ENCODE measurements at regions not wholly inside any gene's neighbourhood (a gene's known extent, or its start where the extent isn't known, plus 50 kb on each side); places are given as distances from the start of the nearest gene placed in this dataset.

DNA sequence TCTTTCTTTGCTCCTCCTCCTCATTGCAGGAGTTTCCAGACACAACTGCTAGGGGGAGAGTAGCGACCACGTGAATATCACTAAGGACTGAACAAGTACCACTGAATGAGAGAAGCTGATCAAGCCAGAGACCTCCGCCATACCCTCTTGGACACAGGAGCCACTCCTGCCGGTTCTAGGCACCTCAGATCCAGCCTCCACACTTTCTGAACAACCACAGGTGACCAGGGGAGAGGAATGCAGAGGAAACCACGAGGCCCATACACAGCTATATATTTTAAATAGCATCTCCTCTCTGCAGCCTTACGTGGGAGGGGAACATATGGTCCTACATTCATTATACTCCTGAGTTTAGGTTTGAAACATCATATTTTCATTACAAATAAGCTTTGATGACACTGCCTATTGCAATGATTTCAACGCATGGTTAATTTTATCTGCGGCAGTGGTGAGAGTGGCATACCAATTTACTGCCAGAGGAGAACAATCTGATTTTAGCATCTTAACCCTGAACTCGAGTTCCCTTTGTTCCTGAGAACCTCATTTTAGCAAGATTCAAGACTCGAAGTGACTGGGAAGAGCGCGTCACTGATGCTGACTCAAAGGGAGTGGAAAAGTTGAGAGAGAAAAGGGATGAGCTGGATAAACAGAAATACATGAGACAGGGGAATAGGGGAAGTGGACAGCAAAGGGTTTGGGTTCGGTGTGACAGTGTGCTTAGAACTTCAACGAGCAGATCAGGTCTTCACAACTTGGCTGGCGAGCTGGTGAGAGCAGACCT, 231.7 kb upstream of the PPARGC1A start:
- H3K4me3 ChIP-seq (ENCODE audit: low read depth, low read length): no peak overlapping the region
- DNase-seq (ENCODE audit: low read depth): no peak
- TF ChIP-seq, protein P1, sequence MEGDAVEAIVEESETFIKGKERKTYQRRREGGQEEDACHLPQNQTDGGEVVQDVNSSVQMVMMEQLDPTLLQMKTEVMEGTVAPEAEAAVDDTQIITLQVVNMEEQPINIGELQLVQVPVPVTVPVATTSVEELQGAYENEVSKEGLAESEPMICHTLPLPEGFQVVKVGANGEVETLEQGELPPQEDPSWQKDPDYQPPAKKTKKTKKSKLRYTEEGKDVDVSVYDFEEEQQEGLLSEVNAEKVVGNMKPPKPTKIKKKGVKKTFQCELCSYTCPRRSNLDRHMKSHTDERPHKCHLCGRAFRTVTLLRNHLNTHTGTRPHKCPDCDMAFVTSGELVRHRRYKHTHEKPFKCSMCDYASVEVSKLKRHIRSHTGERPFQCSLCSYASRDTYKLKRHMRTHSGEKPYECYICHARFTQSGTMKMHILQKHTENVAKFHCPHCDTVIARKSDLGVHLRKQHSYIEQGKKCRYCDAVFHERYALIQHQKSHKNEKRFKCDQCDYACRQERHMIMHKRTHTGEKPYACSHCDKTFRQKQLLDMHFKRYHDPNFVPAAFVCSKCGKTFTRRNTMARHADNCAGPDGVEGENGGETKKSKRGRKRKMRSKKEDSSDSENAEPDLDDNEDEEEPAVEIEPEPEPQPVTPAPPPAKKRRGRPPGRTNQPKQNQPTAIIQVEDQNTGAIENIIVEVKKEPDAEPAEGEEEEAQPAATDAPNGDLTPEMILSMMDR (IDR thresholded peaks at IDR 0.05; ENCODE audit: control insufficient read depth, extremely low read depth, insufficient read depth): no peak

DNA sequence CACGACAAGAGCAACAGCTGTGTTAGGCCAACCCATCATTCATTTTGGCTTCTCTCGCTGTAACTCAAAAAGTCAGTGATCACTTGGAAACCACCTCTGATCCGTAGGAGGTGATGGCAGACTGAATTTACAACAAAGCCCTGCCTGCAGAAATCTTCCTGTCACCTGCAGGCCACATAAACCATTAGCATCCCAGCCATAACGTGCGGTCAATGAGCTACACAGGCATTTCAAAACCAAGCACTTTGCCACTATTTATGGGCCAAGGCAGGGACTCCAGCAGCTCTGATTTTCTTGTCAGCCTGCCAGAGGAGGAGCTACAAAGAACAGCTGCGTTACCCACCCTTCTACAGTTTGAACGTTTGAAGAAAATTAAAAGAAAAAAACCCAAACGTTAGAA, 228.1 kb upstream of the PPARGC1A start:
- DNase-seq (ENCODE audit: low read depth): no peak
- TF ChIP-seq, protein P1 (IDR thresholded peaks at IDR 0.05; ENCODE audit: control insufficient read depth, extremely low read depth, insufficient read depth): no peak
- H3K4me3 ChIP-seq (ENCODE audit: low read depth, low read length): no peak overlapping the region

DNA sequence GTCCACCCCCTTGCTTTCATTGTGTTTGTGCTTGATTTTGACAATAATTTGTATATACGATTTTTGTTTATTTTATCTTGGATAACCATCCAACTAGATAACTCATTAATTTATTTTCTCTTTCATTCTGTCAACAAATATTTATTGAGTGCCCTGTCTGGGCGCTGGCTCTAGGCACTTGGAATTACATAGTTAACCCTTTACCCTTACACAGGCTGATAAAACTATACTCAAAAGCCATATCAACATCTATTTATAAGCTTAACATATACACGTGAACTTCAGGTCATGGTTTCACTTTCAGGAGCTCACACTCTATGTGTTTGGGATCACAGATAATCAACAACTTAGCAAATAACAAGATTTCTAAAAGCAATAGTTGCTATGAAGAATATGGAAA, 226.3 kb upstream of the PPARGC1A start:
- no peak overlapping the region for H3K4me3 ChIP-seq (ENCODE audit: low read depth, low read length)
- DNase-seq (ENCODE audit: low read depth): no peak
- TF ChIP-seq, protein P1 (IDR thresholded peaks at IDR 0.05; ENCODE audit: control insufficient read depth, extremely low read depth, insufficient read depth): no peak

DNA sequence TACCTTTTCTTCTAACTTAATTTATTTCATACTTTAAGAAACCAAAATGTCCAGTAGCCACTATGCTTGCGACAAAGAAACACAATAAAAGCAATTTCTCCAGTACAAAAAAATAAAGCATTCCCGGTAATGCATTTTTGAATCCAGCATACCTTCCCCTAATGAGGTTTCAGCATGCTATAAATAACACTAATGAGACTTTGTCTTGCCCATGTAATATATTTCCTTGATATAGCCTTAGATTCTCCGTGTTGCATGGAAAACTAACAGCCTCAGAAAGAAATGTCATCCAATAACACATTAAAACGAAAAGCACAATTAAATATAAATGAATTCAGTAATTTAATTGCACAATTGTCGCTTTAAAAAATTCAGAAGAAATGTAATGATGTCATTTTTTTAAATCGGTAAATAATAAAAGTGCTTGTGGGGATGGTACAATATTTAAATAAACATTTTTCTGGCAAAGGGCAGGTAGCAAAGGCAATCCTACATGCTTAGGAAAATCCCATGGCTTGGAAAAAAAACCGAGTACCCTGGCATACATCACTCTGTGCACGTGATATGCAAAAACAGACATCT, 225.2 kb upstream of the PPARGC1A start:
- no peak overlapping the region for H3K4me3 ChIP-seq (ENCODE audit: low read depth, low read length)
- DNase-seq (ENCODE audit: low read depth): no peak
- TF ChIP-seq, protein P1 (IDR thresholded peaks at IDR 0.05; ENCODE audit: control insufficient read depth, extremely low read depth, insufficient read depth): no peak

DNA sequence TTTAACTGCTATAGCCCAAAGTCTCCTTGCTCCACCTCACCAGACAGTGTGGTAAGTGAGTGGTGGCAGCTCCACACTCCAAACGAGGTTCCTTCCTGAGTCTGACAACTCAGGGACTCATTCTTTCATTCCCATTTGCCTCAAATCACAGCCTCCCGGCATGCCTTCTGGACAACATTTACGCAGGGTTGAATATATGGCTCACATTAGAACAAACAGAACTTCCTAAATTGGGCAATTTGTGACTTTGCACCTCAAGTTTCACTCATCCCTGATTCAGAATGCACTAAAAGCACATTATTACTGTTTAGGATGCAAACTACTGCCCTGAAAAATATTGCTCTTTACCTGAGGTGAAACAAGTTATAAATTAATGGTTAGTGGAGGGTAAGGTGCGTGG, 224.6 kb upstream of the PPARGC1A start:
- TF ChIP-seq, protein P1 (IDR thresholded peaks at IDR 0.05; ENCODE audit: control insufficient read depth, extremely low read depth, insufficient read depth): no peak
- DNase-seq (ENCODE audit: low read depth): no peak
- H3K4me3 ChIP-seq (ENCODE audit: low read depth, low read length): no peak overlapping the region

DNA sequence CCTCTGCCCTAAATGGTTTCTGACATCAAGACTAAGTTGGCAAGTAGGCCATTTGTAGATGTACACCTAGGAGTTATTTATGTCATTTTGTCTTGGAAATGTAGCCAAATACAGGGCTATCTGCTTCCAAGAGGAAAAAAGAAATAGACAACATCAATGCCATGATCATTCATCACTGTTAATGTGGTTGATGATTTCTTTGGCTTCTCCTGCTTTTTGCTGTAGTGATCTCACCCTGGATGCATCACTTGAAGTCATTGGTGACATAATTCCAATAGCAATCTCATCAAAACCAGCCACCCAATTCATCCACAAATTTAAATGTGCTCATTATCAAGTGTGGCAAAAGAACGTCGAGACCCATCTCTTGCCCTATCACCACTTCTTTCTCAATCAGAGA, 222.6 kb upstream of the PPARGC1A start:
- DNase-seq (ENCODE audit: low read depth): no peak
- TF ChIP-seq, protein P1 (IDR thresholded peaks at IDR 0.05; ENCODE audit: control insufficient read depth, extremely low read depth, insufficient read depth): no peak
- H3K4me3 ChIP-seq (ENCODE audit: low read depth, low read length): no peak overlapping the region
